SHP77 (cell line): ENCODE measurements at regions not wholly inside any gene's neighbourhood (a gene's known extent, or its start where the extent isn't known, plus 50 kb on each side); places are given as distances from the start of the nearest gene placed in this dataset.
"Not testable (repeated sequence)": the region's sequence is repeated elsewhere in the genome, so short reads cannot be mapped to it uniquely, and the experiment has no call there.

Source experiments
- DNase-seq, 2 experiments: peaks; one replicate each; lab custom pipeline; 2025; lab: John Stamatoyannopoulos, UW

DNA sequence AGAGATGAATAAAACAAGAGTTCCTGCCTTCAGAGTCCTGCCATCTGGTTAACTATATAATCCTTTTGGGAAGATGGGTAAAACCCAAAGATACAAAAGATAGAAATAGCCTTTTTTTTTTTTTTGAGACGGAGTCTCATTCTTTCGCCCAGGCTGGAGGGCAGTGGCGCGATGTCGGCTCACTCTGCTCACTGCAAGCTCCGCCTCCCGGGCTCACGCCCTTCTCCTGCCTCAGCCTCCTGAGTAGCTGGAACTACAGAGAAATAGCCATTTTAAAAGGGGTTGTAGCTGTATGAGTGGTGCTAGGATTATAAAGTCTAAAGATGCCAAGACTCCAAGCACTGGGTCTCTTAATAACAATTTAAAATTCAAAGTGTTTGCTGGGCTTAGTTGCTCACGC is 97.2 kb downstream of the KDR start:
- DNase-seq = no peak

DNA sequence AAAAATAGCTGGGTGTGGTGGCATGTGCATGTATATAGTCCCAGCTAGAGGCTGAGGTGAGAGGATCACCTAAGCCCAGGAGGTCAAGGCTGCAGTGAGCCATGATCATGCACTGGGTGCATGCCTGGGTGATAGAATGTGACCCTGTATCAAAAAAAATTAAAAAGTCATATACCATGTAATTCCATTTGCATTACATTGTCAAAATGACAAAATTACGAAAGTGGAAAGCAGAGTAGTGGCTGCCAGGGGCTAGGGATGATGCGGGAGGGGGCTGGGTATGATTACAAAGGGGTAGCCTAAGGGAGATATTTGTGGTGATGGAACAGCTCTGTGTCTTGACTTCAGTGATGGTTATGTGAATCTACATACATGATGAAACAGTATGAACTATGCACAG is 97.8 kb downstream of the KDR start:
- no peak for DNase-seq

GRCh38 chr4:55025456-55025855 is 99.9 kb downstream of the KDR start:
- not testable (repeated sequence) for DNase-seq

DNA sequence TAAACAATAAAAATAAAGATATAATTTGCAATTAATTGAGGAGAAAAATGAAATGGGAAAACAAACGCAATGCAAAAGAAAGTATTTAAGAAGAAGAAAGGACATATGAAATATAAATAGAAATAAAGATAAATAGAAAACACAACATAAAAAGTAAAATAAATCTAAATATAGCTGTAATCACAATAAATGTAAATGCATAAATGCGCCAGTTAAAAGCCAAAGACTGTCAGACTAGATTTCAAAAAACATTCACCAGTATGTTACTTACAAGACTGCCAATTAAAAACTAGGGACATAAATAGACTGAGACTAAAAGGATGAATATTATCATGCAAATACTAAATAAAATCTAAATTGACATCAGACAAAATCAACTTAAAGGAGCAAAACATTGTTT is 102.4 kb downstream of the KDR start:
- no peak for DNase-seq

- DNase-seq = no peak
These were observed 104.2 kb downstream of the KDR start for GRCh38 chr4:55021214-55021613.

GRCh38 chr4:55020131-55020530 is 105.3 kb downstream of the KDR start:
- DNase-seq = no peak

DNA sequence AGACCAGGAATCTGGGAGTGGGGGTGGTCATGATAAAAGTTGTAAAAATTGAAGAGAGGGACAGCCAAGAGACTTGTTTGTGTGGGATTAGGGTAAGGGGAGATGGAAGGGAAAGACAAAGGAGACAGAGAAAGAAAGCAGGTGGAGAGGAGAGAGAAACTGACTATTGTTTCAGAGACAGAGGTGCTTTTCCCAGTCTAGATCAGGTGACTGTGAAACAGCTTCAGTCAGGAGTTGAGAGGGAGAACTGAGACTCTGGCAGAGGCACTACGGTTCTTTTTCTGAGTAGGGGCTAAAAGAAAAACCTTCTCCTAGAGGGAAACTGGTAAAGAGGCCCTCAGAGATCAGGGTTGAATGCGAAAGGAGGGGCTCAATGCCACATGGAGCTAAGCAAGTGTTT is 106.4 kb downstream of the KDR start:
- DNase-seq = no peak

DNA sequence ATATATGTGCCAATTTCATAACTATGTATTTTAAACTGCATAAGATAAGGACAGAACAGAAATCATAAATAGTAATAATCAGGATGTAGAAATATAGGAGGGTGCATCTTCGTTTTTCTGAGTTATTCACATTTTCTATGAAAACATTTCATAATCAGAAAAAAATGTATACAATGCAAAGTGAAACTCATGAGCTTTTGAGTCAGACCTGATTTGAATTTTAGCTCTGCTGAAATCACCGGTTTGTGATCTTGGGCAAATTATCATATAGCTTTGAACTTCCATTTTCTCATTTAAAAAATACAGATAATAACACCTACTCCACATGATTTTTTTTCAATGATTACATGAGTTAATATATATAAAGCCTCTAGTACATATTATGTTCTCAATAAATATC is 106.9 kb downstream of the KDR start:
- DNase-seq = no peak

GRCh38 chr4:55017406-55017805 is 108.0 kb downstream of the KDR start:
- DNase-seq = no peak

DNA sequence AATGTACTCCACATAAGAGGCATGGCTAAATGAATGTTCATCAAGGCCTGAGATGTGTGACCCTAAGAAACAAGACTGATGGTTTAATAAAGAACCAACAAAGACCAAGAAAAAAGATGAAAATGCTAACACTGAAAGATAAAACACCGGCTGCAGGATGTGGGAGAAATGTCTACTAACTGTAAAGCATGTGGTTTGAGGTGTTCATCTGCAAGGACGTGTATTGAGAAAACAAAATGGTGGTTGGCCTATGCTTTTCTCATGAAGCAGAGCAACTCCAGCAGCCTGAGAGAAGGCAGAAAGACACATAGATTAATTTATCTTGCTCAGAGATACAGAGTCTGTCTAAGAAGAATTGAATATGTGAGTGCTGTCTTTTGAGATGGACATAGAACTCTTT is 109.3 kb downstream of the KDR start:
- no peak for DNase-seq

GRCh38 chr4:55014876-55015275 is 110.5 kb downstream of the KDR start:
- no peak for DNase-seq

DNA sequence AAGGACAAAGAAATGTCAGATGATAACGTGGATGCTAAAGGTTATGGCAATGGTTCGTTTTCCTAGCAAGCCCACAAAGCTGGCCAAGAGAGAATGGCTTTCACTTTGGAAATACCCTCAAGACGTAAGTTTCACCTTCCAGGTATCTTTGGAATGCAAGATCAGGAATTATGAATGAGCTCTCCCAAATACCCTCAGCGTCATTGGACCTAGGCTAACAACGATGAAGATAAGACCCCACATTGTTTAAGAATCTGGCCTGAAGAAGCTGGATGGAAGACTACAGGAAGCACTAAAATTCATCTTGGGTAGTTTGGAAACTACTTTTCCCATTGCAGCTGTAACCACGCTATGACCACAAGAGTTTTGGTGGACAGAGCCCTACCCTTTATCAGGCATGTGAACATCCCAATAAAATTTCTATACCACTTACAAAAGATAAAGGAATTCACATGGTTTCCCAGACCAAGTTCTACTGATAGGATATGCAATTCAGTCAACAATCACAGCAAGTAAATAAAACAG is 111.9 kb downstream of the KDR start:
- no peak for DNase-seq

GRCh38 chr4:55012363-55013230 is 112.8 kb downstream of the KDR start:
- DNase-seq = no peak

DNA sequence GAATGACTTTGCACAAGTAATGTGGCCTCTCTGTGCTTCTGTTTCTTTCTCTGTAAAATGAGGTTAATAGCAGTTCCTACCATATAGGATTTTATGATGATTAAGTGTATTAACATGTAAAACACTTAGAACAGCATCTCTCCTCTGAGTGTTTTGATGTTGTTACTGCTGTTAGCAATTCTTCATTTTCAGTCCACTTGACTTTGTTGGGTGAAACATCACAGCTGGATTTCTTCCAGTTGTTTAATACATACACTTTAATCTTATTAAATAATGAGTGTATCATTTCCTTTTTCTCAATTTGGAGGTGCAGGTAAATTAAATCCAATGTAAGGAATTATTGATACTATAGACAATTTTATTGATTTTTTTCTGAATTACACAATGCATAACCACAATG is 113.6 kb downstream of the KDR start:
- DNase-seq = no peak

DNA sequence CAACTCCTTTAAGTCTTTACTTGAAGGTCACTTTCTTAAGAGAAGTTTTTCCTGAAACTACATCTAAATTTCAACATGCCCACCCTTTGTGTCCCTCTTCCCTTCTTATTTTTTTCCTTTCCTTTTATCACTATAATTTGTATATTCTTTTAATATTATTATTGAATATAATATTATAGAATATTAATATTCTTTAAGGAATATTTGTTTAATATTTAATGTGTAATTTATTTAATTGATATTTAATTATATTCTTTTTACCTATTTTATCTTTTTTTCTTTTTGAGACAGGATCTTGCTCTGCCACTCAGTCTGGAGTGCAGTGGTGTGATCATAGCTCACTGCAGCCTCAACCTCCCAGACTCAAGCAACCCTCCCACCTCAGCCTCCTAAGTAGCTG is 114.8 kb downstream of the KDR start:
- no peak for DNase-seq

DNA sequence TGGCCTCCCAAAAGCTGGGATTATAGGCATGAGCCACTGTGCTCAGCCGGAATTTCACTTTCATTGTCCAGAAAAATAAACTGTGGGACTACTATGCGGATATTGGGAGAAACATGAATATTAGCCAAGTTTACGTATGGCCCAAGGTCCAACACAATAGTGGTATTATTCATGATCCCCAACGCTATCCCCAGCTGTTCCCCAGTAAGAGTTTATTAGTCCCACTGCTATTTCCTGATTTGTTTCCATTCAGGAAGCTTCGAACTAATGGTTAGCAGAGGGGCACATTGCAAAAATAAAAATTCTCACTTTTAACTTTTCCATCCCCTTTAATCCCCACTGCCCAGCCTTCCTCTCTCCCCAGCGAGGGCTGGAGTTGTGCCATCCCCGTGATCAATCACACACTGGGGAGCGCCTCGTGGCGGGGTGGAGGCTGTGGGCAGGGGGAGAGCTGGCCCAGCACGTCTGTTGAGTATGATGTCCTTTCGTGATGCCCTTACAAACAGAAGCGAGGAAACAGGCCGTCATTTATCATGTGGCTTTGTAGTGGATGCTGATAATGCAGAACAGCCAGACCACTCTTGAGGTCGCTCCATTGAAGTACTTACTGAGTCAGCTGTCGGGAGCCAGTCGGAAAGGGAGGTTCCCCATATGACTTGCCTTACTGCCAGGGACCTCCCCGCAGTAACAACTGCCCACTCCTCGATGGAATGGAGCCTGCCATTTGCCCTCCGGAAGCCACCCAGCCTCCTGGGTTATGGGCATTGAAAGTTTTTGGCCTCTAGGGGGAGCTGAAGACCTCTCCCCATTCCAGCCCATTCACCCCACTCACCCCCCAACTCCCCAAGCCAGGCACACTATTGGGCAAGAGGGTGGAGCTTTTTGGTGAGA is 117.0 kb downstream of the KDR start:
- no peak for DNase-seq

GRCh38 chr4:55005910-55006309 is 119.5 kb downstream of the KDR start:
- no peak for DNase-seq

DNA sequence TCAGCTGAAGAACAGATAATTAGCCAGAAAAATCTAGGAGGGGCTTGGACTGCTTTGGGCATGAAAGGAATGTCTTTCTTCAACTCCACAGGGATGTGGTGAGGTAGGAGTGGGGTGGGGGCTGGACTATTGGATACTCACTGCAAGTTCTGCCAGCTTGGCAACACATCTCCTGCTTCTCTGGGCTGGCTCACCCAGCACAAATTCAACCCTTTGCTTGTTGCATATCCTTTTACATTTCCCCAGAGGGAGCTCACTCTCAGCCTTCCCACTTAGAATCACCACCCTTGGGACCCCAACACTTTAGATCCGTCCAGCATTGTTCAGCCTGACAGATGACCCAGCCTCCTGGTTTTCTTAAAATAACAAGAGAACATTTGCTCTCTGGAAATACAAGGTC is 120.6 kb downstream of the KDR start:
- no peak for DNase-seq

GRCh38 chr4:55002431-55002830 is 123.0 kb downstream of the KDR start:
- DNase-seq = no peak

DNA sequence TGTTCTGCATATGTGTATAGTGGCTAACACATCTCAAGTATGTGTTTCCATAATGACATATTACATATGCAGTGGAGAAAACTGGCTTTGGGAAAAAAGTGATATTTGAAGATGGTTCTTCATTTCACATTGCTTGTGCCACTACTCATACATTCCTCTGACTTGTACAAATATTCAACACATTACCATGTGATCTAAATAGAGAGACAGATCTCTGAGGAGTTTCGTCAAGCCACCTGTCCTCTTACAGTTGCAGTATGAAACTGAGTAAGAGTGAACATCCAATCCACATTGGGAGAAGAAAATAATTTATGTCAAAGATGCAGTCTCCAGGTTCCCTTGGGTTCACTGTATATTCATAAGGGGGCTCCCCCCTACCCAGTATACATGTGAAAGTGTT is 123.9 kb downstream of the KDR start:
- DNase-seq = no peak

GRCh38 chr4:54999003-54999402 is 126.4 kb downstream of the KDR start:
- DNase-seq = no peak

DNA sequence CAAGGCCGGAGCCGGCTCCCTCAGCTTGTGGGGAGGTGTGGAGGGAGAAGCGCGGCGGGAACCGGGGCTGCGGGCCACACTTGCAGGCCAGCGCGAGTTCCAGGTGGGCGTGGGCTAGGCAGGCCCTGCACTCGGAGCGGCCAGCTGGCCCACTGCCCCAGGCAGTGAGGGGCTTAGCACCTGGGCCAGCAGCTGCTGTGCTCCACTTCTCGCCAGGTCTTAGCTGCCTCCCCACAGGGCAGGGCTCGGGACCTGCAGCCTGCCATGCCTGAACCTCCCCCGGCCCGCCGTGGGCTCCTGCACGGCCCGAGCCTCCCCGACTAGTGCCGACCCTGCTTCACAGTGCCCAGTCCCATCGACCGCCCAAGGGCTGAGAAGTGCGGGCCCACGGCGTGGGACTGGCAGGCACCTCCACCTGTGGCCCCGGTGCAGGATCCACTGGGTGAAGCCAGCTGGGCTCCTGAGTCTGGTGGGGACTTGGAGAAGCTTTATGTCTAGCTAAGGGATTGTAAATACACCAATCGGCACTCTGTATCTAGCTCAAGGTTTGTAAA is 131.8 kb downstream of the KDR start:
- not testable (repeated sequence) for DNase-seq

GRCh38 chr4:54992266-54992665 is 133.1 kb downstream of the KDR start:
- no peak for DNase-seq
